GM13976 (cell line): ENCODE measurements at regions not wholly inside any gene's neighbourhood (a gene's known extent, or its start where the extent isn't known, plus 50 kb on each side); places are given as distances from the start of the nearest gene placed in this dataset.

Experiments
- DNase-seq: peaks from one replicate; pipeline ENCODE4 v3.0.0; 2012; ENCODE audit warnings: low spot score
- CTCF ChIP-seq: IDR thresholded peaks from 2 replicates; pipeline ENCODE4 v1.5.1; 2012; ENCODE audit warnings: borderline replicate concordance, mild to moderate bottlenecking; ENCODE audit not compliant: insufficient read depth; ENCODE audit errors: extremely low read depth, missing control alignments, control extremely low read depth
- in situ Hi-C: fragments of 300-500 bp; cut with MboI; formaldehyde crosslinking; loops from one replicate; pipeline ENCODE4 v1.12.0; 2022; ENCODE audit warnings: low sequenced_read_pairs, mixed read lengths, inconsistent platforms; ENCODE audit not compliant: unreplicated experiment

- TF ChIP-seq CTCF: no peak
- in situ Hi-C loops: no loop called here
- DNase-seq: no peak
Measured at GRCh38 chr5:98568336-98568735, 205.1 kb upstream of the RGMB start.

GRCh38 chr5:98569288-98569687, 204.2 kb upstream of the RGMB start:
- no peak for DNase-seq
- TF ChIP-seq CTCF: no peak
- in situ Hi-C loops: no loop called here

GRCh38 chr5:98570010-98570409, 203.5 kb upstream of the RGMB start:
- no peak for DNase-seq
- in situ Hi-C loops: no loop called here
- TF ChIP-seq CTCF: no peak

- no peak for TF ChIP-seq CTCF
- in situ Hi-C loops: no loop called here
- no peak for DNase-seq
Measured at GRCh38 chr5:98570661-98571191, 202.7 kb upstream of the RGMB start.

GRCh38 chr5:98573834-98574320, 199.6 kb upstream of the RGMB start:
- in situ Hi-C loops: no loop called here
- DNase-seq: no peak
- TF ChIP-seq CTCF: no peak

GRCh38 chr5:98576275-98576674, 197.2 kb upstream of the RGMB start:
- no peak for DNase-seq
- TF ChIP-seq CTCF: no peak
- in situ Hi-C loops: no loop called here
